ENCODE measurements at regions not wholly inside any gene's neighbourhood (a gene's known extent, or its start where the extent isn't known, plus 50 kb on each side); places are given as distances from the start of the nearest gene placed in this dataset.
A peak's percentile ranks its signal among the peaks of the same experiment; 100 is the strongest.
"Not testable (repeated sequence)": the region's sequence is repeated elsewhere in the genome, so short reads cannot be mapped to it uniquely, and the experiment has no call there.

GRCh38 chr5:126677121-126677520 is 76.4 kb downstream of the PHAX start:
- no peak for DNase-seq

- DNase-seq, result peak; percentile 29
Measured at GRCh38 chr5:126680191-126680817, 79.6 kb downstream of the PHAX start.

- not testable (repeated sequence) for DNase-seq
Measured at GRCh38 chr5:126681314-126681713, 80.6 kb downstream of the PHAX start.

GRCh38 chr5:126681970-126682369 is 81.2 kb downstream of the PHAX start:
- no peak for DNase-seq

- DNase-seq, result no peak
Measured at GRCh38 chr5:126682856-126683255, 82.1 kb downstream of the PHAX start.

- DNase-seq, result no peak
Measured at GRCh38 chr5:126683912-126684311, 83.2 kb downstream of the PHAX start.

GRCh38 chr5:126684656-126685442 is 84.1 kb downstream of the PHAX start:
- DNase-seq, result not testable (repeated sequence)

- DNase-seq, result no peak
Measured at GRCh38 chr5:126686451-126687126, 85.8 kb downstream of the PHAX start.

- DNase-seq, result no peak
Measured at GRCh38 chr5:126692971-126693370, 84.0 kb upstream of the LMNB1 start.

- no peak for DNase-seq
Measured at GRCh38 chr5:126693806-126694205, 83.1 kb upstream of the LMNB1 start.

- DNase-seq, result no peak
Measured at GRCh38 chr5:126694403-126694802, 82.5 kb upstream of the LMNB1 start.

- DNase-seq, result no peak
Measured at GRCh38 chr5:126695091-126695490, 81.8 kb upstream of the LMNB1 start.

- no peak for DNase-seq
Measured at GRCh38 chr5:126707080-126707479, 69.9 kb upstream of the LMNB1 start.

GRCh38 chr5:126715765-126716164 is 61.2 kb upstream of the LMNB1 start:
- no peak for DNase-seq

- no peak for DNase-seq
Measured at GRCh38 chr5:126716861-126717260, 60.1 kb upstream of the LMNB1 start.

GRCh38 chr5:126718236-126718868 is 58.6 kb upstream of the LMNB1 start:
- no peak for DNase-seq

GRCh38 chr5:126720369-126720768 is 56.6 kb upstream of the LMNB1 start:
- DNase-seq, result no peak

GRCh38 chr5:126723643-126724042 is 53.3 kb upstream of the LMNB1 start:
- no peak for DNase-seq
